WTC11 (cell line): ENCODE measurements at regions not wholly inside any gene's neighbourhood (a gene's known extent, or its start where the extent isn't known, plus 50 kb on each side); places are given as distances from the start of the nearest gene placed in this dataset.

Experiments used
- ATF2 ChIP-seq: sonication (generic); formaldehyde crosslinking; IDR thresholded peaks from 2 replicates; pipeline ENCODE4 v1.8.1; 2022; ENCODE audit warnings: low read depth, missing genetic modification reagents, borderline replicate concordance
- CTCF ChIP-seq: fragments of 200-600 bp; IDR thresholded peaks from 2 replicates; pipeline ENCODE4 v1.8.0; 2022; ENCODE audit warnings: antibody characterized with exemption
- ESRRA ChIP-seq: sonication (generic); formaldehyde crosslinking; IDR thresholded peaks from 2 replicates; pipeline ENCODE4 v1.8.1; 2022; ENCODE audit warnings: mild to moderate bottlenecking, missing genetic modification reagents, borderline replicate concordance
- FOXK1 ChIP-seq: sonication (generic); formaldehyde crosslinking; IDR thresholded peaks from 2 replicates; pipeline ENCODE4 v1.8.0; 2022; ENCODE audit warnings: mild to moderate bottlenecking, moderate library complexity, missing genetic modification reagents
- RORB ChIP-seq: fragments of 250-450 bp; sonication (Bioruptor Pico); IDR thresholded peaks from 2 replicates; pipeline ENCODE4 v1.9.0; 2021; ENCODE audit warnings: mild to moderate bottlenecking
- SMAD3 ChIP-seq: sonication (generic); formaldehyde crosslinking; IDR thresholded peaks from 2 replicates; pipeline ENCODE4 v1.8.0; 2022; ENCODE audit warnings: missing genetic modification reagents, mild to moderate bottlenecking, borderline replicate concordance
- USF2 ChIP-seq: sonication (generic); formaldehyde crosslinking; IDR thresholded peaks from 2 replicates; pipeline ENCODE4 v1.8.1; 2023; ENCODE audit warnings: mild to moderate bottlenecking, missing genetic modification reagents, moderate library complexity
- ZNF232 ChIP-seq: sonication (generic); formaldehyde crosslinking; IDR thresholded peaks from 2 replicates; pipeline ENCODE4 v1.8.0; 2022; ENCODE audit warnings: mild to moderate bottlenecking, missing genetic modification reagents

GRCh38 chr6:143620447-143620846, 57.3 kb upstream of the PHACTR2 start:
- TF ChIP-seq USF2 = no peak
- TF ChIP-seq FOXK1 = no peak
- no peak for TF ChIP-seq CTCF
- TF ChIP-seq SMAD3 (CRISPR knock-in tag) = no peak
- TF ChIP-seq ESRRA (CRISPR knock-in tag) = no peak
- no peak for TF ChIP-seq RORB (CRISPR knock-in tag)
- TF ChIP-seq ZNF232 (CRISPR knock-in tag) = no peak
- no peak for TF ChIP-seq ATF2 (CRISPR knock-in tag)
